C4-2B (cell line): ENCODE measurements at regions not wholly inside any gene's neighbourhood (a gene's known extent, or its start where the extent isn't known, plus 50 kb on each side); places are given as distances from the start of the nearest gene placed in this dataset.

ENCODE experiments used
- CTCF ChIP-seq: fragments of 450-650 bp; conservative IDR thresholded peaks from 2 replicates; pipeline ENCODE4 v1.5.1; 2017; ENCODE audit warnings: mild to moderate bottlenecking
- ZFX ChIP-seq: fragments of 450-650 bp; IDR thresholded peaks from 2 replicates; pipeline ENCODE4 v1.6.1; 2017

GRCh38 chr5:155594270-155594669, 580.7 kb downstream of the KIF4B start:
- TF ChIP-seq CTCF (peak; percentile 21; the same call in 1 of the 2 replicates), ZFX (no peak)
